GM21423 (cell line): ENCODE measurements at regions not wholly inside any gene's neighbourhood (a gene's known extent, or its start where the extent isn't known, plus 50 kb on each side); places are given as distances from the start of the nearest gene placed in this dataset.

Experiments used
- ATAC-seq: cut with Tn5 transposase; IDR thresholded peaks from one replicate; pipeline ENCODE4 v1.9.1; 2021; ENCODE audit warnings: mild to moderate bottlenecking, moderate library complexity; ENCODE audit not compliant: unreplicated experiment

DNA sequence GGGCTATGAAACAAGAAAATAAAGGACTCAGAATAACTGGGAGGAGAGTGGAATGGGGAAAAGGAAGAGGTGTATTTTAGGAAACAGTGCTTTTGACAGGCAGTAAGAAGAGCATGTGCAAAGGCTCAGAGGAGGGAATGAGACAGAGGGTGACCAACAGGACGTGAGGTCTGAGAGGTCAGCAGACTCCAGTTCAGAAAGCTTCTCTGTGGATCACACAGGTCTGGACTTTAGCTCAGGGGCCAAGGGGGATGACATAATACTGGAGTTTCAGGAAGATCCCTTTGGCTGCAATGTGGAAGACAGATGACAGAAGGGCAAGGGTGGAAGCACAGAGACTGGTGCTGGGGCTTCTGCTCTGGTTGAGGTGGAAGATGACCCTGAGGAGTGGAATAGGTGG, 489.9 kb upstream of the CDH5 start:
- no peak for ATAC-seq

DNA sequence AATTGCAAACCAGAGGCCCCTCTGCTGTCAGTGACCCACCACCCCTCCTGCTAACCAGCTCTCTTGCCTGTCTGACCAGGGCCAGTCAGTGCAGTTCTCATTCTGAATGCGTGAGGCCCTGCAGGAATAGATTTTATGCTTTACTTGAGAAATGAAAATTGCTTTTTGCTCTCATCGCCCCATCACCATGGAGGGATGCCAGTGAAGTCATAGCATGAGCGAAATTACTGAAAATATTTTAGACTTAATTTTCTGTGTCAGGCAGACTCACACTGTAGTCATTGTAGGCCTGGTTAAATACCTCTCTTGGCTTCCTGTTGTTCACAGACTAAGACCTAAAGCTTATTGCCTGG, 490.5 kb upstream of the CDH5 start:
- no peak for ATAC-seq

DNA sequence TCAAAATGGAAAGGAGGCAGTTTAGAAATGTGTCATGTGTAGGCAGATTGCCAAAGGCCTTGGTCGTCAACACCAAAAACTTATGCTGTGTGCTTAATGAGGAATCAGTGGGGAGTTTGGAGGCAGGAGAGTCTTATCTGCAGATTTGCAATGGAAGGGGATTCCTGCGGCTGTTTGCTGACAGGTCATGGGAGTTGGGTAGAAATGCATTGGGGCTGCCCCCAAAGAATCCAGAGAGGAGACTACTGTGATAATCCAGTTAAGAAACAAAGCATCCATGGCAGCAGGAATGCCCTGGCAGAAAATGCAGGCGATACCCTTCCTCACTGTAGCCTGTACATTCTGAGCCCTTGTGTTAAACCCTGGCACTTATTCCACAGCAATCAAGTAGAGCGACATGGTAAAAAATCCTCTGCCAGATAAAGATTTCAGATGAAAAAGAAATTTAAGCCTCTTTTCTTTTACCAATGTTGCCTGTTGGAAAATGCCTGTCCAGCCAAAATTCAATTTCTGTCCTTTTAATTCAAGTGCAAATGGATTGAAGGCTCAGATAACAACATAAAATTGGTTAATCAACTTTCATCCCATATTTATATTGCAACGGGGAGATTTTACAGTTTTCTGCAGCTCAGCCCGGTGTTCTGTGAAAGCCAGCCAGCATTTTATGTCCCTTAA, 491.0 kb upstream of the CDH5 start:
- ATAC-seq, result no peak

DNA sequence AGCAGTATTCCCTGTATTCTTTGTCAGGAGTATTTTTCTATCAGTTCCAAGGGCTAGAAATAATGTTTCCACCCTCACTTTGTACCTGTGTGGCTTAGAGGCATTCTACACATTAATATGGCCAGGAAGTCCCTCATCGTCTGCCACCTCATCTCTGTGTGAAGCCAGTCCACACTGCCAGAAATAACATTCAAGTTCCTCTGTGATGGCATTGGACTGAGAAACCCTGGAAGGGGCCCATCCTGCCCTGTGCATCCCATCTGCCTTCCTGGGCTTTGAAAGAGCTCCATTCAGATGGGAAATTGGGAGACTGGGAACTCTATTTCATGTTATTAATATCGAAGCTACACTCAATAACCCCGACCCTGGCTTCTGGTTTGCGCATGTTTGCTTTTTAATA, 497.2 kb upstream of the CDH5 start:
- ATAC-seq, result no peak

DNA sequence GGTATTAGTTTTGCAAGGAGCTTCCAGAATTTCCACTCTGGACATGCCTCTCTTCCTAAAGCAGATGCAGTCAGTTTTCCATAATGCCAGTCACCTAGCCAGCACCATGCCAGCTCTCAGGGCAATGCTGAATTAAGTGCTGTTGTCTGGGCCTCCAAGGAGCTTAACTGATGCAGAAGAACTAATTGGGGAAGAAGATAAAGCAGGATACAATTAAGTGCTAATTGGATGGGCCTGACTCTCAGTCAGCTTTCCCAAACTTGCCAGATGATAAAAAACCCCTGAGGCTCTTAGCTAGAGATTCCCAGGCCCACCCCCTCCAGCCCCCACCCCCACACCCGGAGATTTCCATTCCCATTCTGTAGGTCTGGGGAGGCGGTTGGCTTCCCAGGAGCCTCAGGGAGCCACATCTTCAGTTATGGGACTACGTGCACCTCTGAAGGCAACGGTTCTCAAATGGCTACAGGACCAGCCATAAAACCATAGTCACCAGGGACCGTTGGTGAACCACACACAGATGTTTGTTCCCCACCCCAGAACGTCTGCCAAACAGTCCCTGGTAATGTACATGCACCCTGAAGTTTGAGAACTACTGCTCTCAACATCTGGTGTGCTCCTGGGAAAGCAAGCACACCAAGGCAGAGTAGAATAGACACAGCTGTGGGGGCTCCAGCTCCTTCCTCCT, 499.1 kb upstream of the CDH5 start:
- ATAC-seq, result no peak

DNA sequence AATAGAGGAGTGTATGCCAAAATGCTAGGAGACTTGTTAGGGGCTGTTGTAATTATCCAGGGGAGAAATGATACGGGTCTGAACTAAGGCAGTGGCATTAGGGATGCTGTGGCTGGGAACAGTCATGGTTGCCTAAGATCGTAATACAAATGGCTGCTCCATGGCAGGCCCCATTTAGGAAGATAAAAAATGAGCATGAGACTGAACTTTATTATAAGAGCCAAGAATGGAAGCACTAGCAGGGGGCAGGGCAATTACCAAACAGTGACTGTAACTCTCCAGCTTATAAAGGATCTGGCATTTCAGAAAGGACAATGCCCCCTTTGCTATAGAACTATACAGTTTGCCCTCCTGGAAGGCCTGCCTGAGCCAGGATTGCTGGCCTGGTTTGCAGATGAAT, 503.3 kb upstream of the CDH5 start:
- no peak for ATAC-seq

DNA sequence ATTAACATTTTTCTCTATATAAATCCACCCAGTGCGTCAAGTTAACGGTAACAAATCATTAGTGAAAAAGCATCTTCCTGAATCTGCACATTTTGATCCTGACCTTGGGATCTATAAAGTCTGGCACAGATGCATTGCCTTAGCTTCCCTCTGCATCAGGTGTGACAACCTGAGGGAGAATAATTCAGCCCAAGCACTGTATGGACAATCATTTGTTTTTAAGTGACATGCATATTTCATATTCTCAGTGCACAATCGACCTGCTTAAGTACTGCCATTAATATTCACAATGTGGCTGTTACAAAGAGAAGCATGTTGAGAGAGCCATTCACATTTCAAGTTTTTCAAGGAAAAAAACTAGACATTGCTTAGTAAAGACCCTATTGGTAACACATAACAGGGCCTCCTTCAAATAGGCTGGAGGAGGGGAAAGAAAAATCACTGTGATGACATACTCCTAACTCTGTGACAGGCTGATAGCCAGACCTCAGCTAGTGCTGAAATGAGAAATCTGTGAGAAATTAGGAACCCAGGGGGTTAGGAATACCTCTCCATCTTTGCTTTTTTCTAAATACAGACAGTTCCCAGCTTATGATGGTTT, 505.3 kb upstream of the CDH5 start:
- ATAC-seq, result no peak

DNA sequence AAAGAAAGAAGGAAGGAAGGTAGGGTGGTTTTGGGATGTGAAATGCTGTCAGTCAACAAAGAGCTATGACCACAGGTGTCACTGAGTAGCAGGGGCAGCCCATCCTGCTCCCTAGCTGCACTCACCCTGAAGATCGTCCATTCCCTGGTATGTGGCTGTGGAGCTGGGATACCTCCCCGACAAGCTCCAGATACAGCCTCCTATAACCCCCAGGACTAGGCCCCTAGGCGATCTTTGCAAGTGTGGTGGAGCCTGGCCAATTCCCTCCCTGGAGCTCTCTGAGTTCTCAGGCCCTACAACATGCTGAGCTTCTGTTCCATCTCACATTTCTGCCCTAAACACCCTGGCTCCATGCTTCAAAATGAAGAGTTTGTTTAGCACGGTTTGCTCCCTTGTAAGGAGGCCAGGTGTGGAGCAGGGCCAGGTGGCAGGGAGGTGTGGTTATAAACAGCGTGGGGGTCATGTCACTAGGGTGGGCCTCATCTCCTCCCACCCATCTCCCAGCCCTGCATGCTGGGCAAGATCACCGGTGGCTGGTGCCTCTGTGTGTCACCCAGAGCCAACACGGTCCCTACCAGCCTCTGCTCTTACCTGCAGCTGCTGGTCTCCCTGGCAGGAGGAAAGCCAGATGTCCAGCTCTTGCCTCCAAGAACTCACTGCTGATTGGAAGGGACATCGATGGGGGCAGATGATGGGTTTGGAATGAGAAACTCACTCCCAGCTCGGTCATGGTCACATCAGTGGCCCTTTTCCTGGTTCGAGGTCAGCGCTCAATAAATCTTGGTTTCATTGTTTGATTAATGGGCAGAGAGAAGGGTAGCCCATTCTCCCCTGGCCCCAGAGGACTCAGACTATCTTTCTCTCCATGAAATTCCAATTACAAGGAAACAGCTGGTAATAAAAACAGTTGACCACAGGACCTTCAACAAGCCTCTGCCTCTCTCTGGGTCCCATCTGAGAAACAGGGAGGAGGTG, 511.0 kb upstream of the CDH5 start:
- ATAC-seq, result no peak

DNA sequence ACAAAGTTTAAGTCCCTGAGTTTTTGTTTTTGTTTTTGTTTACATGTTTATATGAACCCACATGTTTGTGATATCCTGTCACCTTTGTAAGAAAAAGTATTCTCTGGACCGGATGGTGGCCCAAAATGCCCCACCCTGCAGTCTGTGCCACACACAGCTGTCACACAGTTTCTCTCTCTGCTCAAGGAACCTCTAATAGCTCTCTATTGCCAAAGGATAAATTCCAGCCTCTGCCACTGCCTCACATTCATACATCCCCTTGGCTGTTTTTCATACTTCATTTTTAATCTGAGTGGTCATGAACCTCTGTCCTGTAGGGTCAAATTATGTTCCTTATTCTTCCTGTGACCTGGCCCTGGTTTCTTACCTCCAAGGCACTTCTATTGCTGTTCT, 520.3 kb upstream of the CDH5 start:
- no peak for ATAC-seq

DNA sequence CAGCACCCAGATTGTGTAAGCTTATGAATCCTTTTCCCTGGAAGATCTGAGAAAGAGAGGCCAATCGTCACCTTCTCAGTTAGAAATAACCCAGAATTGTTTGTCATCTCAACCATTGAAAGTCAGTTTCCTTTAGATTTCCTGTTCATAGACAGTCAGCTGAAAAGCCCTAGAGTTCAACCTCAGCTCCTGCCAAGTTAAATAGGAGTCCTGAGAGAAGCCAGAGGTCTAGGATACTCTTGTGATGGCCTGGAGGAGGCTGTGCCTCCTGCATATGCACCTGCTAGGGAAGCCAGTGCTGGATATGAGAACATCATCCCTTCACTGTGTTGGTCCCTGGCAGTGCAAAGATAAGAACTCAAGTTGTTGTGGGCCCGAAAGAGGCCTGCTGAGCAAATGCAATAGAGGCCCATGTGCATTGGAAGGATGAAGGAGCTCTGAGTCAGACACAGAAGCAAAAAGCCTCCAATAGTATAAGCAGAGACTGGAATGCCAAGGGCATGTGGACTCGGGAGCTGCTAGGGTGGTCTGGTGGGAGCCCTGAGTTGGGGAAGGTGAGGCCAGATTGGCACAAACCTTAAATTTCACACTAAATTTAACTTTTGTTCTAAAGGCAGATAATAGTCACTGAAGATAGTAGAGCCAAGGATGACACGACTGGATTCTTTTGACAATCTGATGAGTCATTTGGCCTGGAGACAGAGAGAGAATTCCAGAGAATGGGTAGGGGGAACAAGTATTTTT, 520.9 kb upstream of the CDH5 start:
- ATAC-seq, result no peak

DNA sequence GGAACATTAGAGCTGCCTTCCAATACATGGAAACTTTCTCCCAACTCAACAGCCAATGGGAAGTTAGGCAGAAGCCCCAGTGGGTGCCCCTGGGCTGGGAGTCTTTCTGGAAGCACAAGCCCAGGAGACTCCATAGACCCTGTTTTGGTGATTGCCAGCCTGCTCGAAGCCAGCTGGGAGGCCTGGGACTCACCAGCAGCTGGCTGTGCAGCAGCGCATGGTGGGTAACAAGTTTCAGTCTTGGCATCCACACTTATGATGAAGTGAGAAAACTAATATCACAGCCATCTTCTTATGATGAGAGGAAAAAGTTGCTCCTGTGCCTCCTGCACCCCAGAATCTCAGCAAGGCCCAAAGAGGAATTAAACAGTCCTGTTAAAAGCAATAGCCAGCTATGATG, 522.5 kb upstream of the CDH5 start:
- no peak for ATAC-seq

DNA sequence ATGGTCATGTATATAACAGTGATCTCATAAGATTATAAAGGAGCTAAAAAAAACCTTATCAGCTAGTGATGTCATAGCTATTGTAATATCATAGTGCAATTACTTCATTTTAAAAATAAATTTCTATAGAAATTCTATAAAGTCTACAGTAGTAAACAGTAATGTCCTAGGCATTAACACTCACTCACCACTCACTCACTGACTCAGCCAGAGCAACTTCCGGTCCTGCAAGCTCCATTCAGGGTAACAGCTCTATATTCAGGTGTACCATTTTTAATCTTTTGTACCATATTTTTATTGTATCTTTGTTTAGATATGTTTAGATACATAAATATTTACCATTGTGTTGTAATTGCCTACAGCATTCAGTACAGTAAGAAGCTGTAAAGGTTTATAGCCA, 524.4 kb upstream of the CDH5 start:
- no peak for ATAC-seq

DNA sequence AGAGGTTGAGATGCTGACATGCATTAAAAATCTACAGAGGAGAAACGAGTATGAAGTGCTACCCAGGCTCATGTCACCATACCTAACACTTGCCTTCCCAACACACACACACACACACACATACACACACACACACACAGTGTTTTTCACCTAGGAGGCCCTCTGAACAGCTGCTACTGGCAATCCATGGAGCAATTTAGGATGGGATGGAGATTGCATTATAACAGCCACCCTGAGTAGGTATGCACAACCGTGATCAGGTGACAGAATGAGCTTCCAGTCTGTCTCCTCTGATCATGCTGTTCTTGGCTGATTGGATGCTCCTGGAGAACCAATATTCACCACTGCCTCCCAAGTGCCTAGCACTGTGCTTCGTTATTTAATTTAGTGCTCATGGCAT, 528.5 kb upstream of the CDH5 start:
- no peak for ATAC-seq

DNA sequence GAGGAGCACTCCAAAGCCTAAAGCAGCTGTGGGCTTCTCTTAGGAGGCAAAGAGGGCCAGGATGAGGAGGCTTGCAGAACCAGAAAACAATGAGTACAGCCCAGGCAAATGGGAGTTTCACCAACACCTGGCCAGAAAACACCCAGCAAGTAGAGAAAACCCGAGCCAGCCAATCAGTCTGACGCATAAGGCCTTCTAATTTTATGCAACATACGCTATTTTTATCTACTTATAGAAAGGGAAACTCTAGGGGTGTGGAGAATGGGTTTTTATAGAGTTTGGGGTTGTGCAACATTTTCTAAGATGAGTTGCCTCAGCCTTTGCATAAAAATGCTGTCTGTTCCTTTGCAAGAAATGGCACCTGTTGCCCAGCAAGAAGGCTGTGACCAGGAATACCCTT, 529.0 kb upstream of the CDH5 start:
- no peak for ATAC-seq

DNA sequence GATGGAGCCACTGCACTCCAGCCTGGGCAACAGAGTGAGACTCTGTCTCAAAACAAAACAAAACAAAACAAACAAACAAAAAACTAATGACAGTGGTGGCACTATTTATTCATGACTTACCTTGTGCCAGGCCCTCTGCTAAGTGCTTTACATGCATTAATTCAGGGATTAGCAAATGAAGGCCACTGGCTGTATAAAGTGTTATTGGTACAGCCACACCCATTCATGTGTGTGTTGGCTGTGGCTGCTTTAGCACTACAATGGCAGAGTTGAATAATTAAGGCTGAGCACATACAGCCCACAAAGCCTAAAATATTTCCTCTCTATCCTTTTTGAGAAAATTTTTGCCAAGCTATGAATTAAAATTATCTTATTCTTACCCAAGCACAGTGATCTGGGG, 531.8 kb upstream of the CDH5 start:
- ATAC-seq, result no peak

DNA sequence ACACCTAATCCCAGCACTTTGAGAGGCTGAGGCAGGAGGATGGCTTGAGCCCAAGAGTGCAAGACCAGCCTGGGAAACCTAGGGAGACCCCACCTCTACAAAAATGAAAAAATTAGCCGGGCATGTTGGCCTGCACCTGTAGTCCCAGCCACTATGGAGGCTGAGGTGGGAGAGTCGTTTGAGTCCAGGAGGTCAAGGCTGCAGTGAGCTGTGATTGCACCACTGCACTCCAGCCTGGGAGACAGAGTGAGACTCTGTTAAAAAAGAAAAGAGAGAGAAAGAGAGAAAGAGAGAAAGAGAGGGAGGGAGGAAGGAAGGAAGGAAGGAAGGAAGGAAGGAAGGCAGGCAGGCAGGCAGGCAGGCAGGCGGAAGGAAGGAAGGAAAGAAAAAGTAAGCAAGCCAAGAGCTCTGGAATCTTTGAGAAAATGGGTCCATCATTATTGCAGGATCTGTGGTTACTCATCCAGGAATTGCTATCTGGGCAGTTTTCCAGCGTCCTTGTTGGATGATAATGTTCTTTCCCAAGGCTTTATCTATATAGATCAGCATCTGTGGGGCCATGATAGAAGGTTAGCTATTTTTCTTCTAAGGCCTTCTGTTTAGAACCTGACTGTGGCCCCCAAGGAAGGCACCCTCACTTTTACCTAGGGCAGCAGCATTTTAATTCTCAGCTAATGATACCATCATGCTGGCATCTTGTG, 533.2 kb upstream of the CDH5 start:
- ATAC-seq, result no peak

DNA sequence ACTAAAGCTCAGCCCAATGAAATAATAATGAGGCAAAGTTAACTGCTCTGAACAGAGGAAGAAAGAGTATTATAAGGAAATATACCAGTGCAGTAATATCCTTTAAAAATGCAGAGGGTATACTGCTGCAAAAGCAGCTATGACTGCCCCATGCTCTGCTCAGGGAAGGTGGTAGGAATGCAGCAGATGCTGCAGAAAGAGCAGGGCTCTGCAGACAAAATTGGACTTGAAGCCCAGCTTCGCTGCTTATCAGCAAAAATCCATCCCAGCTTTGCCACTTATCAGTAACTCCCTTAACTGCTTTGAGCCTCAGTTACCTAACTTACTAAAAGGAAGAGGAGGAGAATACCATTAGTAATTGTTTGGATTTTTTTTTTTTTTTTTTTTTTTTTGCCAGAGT, 533.8 kb upstream of the CDH5 start:
- no peak for ATAC-seq

DNA sequence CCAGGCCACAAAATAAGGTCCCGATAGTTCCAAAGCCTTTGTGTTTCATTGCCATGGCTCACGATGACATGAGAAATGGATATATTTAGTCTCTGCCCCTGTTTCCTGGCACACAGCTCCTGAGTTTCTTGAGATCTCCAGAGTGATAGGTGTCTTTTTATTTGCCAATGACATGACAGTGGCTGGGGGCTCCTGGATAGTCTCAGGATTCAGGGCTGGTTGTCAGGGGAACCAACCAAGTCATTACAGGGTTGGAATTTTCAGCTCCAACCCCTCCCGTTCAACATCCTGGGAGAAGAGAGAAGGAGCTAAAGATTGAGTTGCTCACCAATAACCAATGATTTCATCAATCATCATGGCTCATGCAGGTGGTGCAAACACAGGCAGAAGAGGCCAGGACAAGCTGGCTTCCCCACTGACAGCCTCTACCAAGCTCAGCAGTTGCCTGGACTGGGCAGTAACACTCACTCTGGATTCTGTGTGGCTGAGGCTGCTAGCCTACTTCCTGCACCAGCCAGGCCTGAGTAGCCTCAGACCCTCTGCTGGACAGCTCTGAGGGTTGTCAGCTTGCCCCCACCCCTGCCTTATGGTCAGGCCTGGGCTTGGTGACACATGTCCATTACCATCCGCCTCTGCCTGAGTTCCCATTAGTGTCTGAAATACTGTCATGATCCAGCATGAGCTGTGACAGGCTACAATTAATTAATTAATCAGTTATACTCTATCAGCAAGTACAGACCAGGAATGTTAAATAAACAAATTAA, 534.4 kb upstream of the CDH5 start:
- ATAC-seq, result no peak

DNA sequence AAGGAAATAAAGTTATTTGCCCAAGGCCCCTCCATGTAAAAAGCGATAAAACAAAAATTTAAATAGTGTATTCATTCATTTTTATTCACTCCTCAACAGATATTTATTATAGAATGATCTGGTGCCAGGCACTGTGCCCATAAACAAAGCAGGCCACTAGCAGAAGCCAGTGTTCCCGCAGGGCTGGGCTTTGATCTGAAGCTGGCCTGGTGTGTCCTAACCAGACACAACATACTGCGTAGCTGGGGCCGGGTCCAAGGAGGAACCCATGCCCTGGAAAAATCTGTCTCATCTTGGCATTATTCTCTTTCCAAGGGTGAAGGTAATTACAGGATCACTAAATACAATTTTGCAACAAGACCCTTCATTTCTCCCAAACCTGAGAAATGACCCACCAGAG, 537.4 kb upstream of the CDH5 start:
- ATAC-seq, result no peak

DNA sequence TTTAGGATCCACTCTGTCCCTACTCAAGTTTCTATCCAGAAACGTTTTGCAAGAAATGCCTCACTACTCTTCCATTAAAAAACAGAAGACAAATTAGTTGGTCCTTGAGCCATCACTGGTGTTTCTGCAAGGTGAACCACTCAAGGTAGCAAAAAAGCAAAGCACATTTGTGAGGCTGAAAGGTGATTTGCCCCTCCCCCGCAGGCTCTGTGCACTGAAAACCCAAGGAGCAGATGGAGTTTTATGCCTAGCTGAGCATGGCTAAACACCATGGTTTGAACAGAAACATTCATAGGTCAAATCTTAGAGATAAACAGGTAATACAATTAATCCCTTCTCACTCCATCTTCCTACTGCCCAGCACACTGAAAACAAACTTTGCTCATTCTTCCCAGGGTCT, 538.2 kb upstream of the CDH5 start:
- ATAC-seq, result no peak
